ENCODE measurements at regions not wholly inside any gene's neighbourhood (a gene's known extent, or its start where the extent isn't known, plus 50 kb on each side); places are given as distances from the start of the nearest gene placed in this dataset.
A peak's percentile ranks its signal among the peaks of the same experiment; 100 is the strongest.

DNA sequence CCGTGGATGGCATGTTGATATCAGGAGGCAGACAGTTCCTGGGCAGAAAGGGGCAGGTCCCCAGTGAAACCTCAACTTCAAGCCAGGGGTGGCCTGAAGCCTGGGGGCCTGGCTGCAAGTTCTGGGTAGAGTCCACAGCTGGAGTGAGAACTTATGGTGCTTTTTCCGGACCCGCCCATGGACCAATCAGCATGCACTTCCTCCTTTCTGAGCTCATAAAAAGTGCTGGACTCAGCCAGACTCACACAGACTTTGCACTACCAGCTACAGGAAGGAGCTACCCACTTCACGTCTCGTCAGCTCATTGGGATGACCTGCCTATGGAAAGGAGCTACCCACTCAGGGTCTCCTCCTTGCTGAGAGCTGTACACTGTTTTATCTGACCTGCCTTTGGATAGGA, 183.1 kb upstream of the MC4R start:
- peak in 2 of 3 donors; percentile 2 to 7 for DNase-seq

GRCh38 chr18:60556326-60556725, 183.8 kb upstream of the MC4R start:
- no peak for DNase-seq

GRCh38 chr18:60560071-60560470, 187.5 kb upstream of the MC4R start:
- DNase-seq, result no peak

- no peak for DNase-seq
Measured at GRCh38 chr18:60563082-60563481, 190.5 kb upstream of the MC4R start.

GRCh38 chr18:60568220-60568619, 195.6 kb upstream of the MC4R start:
- DNase-seq, result peak; percentile 4 to 38 (median 22)

DNA sequence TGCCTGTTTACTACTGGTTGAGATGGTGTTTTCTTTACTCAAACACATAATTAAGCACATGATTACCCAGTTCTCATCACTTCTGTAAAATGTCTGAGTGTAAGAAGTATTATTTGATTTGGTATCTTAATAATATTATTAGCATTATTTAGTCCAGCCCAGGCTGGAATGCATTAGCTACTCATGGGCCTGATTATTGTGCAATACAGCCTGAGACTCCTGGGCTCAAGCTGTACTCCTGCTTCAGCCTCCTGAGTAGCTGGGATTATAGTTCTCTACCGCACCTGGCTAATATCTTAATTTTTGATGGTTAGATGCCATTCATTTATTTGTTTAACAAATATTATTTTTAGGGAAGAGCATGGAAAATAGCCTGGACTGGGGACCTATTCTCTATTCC, 197.6 kb upstream of the MC4R start:
- DNase-seq, result no peak

GRCh38 chr18:60577457-60577856, 204.9 kb upstream of the MC4R start:
- no peak for DNase-seq

DNA sequence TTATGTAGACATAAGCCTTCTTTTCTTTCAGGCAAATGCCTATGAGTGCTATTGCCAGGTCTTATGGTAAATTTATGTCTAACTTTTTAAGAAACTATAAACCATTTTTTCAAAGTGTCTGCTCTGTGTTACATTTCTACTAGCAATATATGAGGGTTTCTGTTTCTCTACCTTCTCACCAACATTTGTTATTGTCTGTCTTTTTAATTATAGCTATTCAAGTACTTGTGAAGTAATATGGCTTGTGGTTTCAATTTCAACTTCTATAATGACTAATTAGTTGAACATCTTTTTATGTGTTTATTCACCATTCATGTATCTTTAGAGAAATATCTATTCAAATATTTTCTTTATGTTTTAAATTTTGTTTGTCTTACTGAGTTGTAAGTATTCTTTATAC, 213.1 kb upstream of the MC4R start:
- DNase-seq, result no peak

- DNase-seq, result no peak
Measured at GRCh38 chr18:60593249-60593648, 220.7 kb upstream of the MC4R start.

DNA sequence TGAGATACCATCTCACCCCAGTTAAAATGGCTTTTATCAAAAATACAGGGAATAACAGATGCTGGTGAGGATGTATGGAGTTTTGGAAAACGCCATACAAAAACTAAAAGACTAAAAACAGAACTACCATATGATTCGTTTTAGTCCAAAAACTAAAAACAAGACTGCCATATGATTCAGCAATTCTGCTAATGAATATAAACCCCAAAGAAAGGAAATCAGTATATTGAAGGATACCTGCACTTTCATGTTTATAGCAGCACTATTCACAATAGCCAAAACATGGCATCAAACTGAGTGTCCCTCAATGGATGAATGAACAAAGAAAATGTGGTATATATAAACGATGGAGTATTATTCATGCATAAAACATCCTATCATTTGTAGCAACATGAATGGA, 224.4 kb upstream of the MC4R start:
- DNase-seq, result no peak

DNA sequence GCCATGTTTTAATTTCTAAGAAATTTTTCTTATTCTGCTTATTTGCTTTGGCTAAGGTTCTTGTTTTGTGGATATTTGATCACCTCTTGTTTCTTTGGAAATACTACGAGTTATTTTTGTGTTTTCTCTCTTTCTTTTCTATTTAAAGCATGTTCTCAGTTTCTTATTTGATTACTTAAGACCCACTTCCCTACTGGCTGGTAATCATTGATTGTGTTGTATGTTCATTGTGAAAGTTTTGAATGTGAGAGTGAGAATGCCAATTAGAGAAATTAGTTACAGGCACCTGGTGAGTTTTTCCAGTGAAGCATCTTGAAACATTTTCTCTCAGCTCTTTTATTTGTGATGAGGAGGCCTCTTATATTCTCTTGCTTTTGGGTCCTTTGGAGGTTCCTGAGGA, 226.7 kb upstream of the MC4R start:
- no peak for DNase-seq

GRCh38 chr18:60599995-60600394, 227.4 kb upstream of the MC4R start:
- DNase-seq, result no peak

- DNase-seq, result no peak
Measured at GRCh38 chr18:60601249-60601648, 228.7 kb upstream of the MC4R start.

- DNase-seq, result no peak
Measured at GRCh38 chr18:60623331-60623730, 250.8 kb upstream of the MC4R start.

GRCh38 chr18:60624207-60624606, 251.6 kb upstream of the MC4R start:
- DNase-seq, result no peak

GRCh38 chr18:60639836-60640235, 267.3 kb upstream of the MC4R start:
- DNase-seq, result no peak

DNA sequence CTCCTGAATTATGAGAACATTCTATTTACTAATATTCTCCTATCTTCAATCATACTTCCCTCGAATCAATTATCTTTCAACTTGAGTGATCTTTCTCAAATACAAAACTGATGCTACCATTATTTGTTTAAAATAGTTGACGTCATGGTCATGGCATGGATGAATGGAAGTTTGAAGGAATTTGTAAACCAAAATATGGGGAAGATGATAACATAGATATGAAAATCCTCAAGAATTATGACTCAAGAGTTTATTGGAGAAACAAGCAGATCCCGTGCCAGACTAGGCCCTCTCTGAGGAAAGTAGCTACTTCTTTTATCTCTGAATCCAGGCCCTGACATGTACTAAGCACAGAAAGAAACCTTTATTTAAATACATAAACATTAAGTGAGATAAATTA, 270.4 kb upstream of the MC4R start:
- DNase-seq, result no peak

GRCh38 chr18:60646725-60647124, 274.1 kb upstream of the MC4R start:
- DNase-seq, result no peak

DNA sequence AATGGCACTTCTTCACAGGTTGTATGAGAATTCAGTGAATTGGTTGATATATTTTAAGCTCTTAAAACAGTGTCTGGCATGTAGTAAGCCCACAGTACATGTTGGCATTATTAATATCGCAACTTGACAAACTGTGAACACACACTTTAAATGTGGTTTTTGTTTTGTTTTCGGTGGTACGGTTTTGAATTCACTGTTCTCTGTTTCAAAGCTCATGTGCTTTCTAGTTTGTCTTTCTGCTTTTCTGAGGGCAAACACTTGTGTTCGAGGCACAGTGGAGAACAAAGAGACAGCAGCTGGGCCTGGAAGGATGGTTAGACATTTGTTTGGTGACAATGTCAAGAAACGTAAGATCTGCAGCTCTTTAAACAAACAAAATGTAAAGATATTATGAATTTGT, 276.5 kb upstream of the MC4R start:
- no peak for DNase-seq

GRCh38 chr18:60649842-60650536, 277.4 kb upstream of the MC4R start:
- DNase-seq, result no peak

DNA sequence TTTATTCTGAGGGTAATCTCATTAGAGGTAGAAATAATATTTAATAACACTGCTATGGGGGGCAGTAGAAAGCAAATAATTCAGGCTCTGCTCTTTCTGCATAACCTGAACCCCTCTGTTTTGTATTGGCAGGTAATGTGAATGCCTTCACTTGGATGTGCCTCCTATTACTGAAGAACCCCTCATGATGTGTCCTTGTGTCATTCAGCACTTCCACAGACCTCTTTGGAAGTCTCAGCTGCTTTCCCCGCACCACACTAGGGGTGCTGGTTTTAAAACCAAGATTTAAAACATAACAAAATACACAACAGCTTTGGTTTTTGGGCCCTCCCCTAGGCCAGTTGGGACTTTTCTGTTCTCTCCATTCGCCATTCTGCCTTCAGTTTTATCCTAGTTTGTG, 281.7 kb upstream of the MC4R start:
- no peak for DNase-seq

GRCh38 chr18:60656553-60656952, 284.0 kb upstream of the MC4R start:
- DNase-seq, result peak; percentile 63 to 73 (median 65)

DNA sequence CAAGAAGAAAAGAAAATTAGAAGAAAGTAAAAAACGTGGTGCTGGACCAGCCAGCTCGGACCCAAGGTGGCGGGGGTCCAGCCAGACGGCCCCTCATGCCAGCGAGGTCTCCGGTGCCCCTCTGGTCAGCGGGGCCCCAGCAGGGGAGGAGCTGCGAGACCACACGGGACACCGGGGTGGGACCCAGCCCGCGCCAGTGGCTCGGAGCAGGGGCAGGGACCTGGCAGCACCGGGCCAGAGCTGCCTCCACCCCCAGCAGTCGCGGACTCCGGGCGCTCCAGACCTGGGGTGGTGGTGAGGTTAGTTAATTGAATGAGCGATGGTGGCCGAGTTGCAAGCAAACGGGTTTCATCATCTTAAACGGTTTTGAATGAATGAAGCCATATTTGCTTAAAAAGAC, 289.9 kb upstream of the MC4R start:
- no peak for DNase-seq

GRCh38 chr18:60663060-60663989, 290.8 kb upstream of the MC4R start:
- no peak for DNase-seq

Measured in suppressor macrophage treated with lipopolysaccharide for 1 hour (primary cell).